GM06990 (cell line): ENCODE measurements at regions not wholly inside any gene's neighbourhood (a gene's known extent, or its start where the extent isn't known, plus 50 kb on each side); places are given as distances from the start of the nearest gene placed in this dataset.

ENCODE experiments used
- DNase-seq: peaks from one replicate; pipeline ENCODE4 v3.0.0-alpha.2; 2011; ENCODE audit not compliant: insufficient read length; ENCODE audit errors: extremely low read depth
- H3K27me3 ChIP-seq: replicated peaks from 2 replicates; pipeline ENCODE4 v1.6.0; 2011; ENCODE audit warnings: low read length; ENCODE audit not compliant: control insufficient read depth, insufficient read depth
- H3K36me3 ChIP-seq: 2 replicates; pipeline ENCODE4 v1.5.1; 2011; ENCODE audit warnings: low read length; ENCODE audit not compliant: control insufficient read depth, insufficient read depth
- H3K4me3 ChIP-seq: replicated peaks from 2 replicates; pipeline ENCODE4 v1.5.1; 2011; ENCODE audit warnings: low read depth, mild to moderate bottlenecking, control low read depth, low read length
- TF ChIP-seq, protein P1 (sequence below): IDR thresholded peaks from 2 replicates; pipeline ENCODE4 v1.5.1; 2011; ENCODE audit warnings: low read length, control low read depth, mild to moderate bottlenecking, inconsistent platforms; ENCODE audit not compliant: insufficient read depth, poor library complexity, severe bottlenecking

DNA sequence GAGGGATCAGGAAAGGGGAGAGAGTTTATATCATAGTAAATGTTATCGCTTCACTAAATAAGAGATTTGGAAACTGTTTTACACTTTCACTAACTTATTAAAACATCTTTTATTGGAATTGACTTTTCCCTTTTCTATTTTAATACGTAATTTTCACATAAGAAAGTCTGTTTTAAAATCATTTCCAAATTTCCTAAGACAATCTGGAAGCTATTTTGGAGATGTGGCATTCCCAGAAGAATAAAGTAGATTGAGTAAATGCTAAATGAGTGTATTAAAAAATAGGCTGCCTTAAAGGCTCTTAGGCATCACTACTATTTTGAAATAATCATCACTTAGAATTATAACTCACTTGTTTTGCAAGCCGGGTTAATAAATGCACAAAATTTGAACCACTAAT lies 763.5 kb downstream of the EDEM1 start:
- TF ChIP-seq, protein P1, sequence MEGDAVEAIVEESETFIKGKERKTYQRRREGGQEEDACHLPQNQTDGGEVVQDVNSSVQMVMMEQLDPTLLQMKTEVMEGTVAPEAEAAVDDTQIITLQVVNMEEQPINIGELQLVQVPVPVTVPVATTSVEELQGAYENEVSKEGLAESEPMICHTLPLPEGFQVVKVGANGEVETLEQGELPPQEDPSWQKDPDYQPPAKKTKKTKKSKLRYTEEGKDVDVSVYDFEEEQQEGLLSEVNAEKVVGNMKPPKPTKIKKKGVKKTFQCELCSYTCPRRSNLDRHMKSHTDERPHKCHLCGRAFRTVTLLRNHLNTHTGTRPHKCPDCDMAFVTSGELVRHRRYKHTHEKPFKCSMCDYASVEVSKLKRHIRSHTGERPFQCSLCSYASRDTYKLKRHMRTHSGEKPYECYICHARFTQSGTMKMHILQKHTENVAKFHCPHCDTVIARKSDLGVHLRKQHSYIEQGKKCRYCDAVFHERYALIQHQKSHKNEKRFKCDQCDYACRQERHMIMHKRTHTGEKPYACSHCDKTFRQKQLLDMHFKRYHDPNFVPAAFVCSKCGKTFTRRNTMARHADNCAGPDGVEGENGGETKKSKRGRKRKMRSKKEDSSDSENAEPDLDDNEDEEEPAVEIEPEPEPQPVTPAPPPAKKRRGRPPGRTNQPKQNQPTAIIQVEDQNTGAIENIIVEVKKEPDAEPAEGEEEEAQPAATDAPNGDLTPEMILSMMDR, result no peak
- Histone ChIP-seq H3K36me3 (no peaks in the 10 kb centered on the region), H3K4me3 (no peak overlapping the region), H3K27me3 (no peaks in the 10 kb centered on the region)
- DNase-seq, result no peak

- Histone ChIP-seq H3K36me3 (no peaks in the 10 kb centered on the region), H3K27me3 (no peaks in the 10 kb centered on the region), H3K4me3 (no peak overlapping the region)
- TF ChIP-seq, protein P1, result no peak
- no peak for DNase-seq
These were observed 785.1 kb downstream of the EDEM1 start for GRCh38 chr3:5972586-5972985.

- Histone ChIP-seq H3K27me3 (no peaks in the 10 kb centered on the region), H3K36me3 (no peaks in the 10 kb centered on the region), H3K4me3 (no peak overlapping the region)
- no peak for DNase-seq
- TF ChIP-seq, protein P1, result no peak
These were observed 787.3 kb downstream of the EDEM1 start for GRCh38 chr3:5974630-5975322.

DNA sequence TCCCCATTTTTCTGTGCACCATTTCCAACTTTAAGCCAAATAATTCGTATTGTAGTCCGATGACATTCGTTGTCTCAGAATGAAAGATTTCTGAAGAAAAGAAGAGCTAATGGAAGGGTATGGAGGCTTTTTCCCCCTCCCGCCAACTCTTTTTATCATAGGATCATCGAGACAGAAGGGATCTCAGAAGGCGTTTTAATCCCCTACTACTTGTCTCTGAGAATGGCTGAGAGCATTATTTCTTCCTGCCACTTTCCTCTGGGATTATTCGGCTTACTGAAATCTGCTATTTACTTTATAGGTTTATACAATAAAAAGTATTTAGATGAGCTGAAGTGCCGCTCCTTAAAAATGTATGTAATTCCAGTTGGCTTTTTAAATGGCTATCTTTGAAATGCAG lies 789.8 kb downstream of the EDEM1 start:
- no peaks in the 10 kb centered on the region for H3K27me3 ChIP-seq
- TF ChIP-seq, protein P1, result no peak
- no peaks in the 10 kb centered on the region for H3K36me3 ChIP-seq
- H3K4me3 ChIP-seq, result no peak overlapping the region
- DNase-seq, result no peak

DNA sequence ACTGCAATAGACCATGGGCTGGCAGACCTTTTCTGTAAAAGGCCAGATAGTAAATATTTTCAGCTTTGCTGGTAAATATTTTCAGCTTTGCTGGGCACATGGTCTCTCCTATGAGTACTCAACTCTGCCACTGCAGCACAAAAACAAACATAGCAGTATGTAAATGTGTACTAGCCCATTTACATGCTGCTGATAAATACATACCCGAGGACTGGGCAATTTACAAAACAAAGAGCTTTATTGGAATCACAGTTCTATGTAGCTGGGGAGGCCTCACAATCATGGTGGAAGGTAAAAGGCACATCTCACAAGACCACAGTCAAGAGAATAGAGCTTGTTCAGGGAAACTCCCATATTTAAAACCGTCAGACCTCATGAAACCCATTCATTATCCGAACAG lies 793.0 kb downstream of the EDEM1 start:
- TF ChIP-seq, protein P1, result no peak
- DNase-seq, result no peak
- no peak overlapping the region for H3K4me3 ChIP-seq
- no peaks in the 10 kb centered on the region for H3K36me3 ChIP-seq
- H3K27me3 ChIP-seq, result no peaks in the 10 kb centered on the region

GRCh38 chr3:5994651-5995050 lies 807.1 kb downstream of the EDEM1 start:
- H3K36me3 ChIP-seq, result no peaks in the 10 kb centered on the region
- no peaks in the 10 kb centered on the region for H3K27me3 ChIP-seq

More at GRCh38 chr3:5994651-5995050, 807.1 kb downstream of the EDEM1 start:
- TF ChIP-seq, protein P1, result no peak
- no peak overlapping the region for H3K4me3 ChIP-seq
- DNase-seq, result no peak
